ENCODE measurements at regions not wholly inside any gene's neighbourhood (a gene's known extent, or its start where the extent isn't known, plus 50 kb on each side); places are given as distances from the start of the nearest gene placed in this dataset.
A peak's percentile ranks its signal among the peaks of the same experiment; 100 is the strongest.

DNA sequence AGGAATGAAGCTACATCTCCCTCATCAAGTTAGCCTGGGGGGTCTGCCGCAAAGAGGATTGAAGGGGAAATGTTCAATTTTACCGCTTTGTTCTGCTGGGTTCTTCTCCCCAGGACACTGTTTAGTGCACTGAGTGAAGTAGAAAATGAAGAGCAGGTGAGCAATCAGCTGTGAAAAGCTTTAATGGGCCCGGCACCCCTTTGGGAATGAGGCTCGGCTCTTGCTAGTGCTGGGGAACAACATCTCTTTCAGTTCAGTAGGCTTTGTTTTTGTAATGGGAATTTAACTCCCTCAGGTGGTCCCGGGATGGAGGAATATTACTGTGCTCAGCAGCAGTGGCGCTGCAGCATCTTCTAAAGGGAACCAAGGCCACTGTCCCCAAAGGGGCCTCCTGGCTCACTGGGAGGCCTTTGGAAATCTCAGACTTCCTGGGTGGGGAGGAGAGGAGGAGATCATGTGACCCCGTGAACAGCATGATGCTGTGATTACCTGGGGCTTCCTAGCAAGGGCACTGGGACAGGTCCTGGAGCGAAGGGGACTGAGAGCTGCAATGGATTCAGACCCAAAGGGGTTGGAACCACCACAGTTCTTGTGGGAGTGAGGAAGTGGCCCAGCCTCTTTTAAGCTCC, 85.2 kb upstream of the MAX start:
- no peak for DNase-seq

GRCh38 chr14:65190312-65190711, 88.0 kb upstream of the MAX start:
- DNase-seq, result no peak

DNA sequence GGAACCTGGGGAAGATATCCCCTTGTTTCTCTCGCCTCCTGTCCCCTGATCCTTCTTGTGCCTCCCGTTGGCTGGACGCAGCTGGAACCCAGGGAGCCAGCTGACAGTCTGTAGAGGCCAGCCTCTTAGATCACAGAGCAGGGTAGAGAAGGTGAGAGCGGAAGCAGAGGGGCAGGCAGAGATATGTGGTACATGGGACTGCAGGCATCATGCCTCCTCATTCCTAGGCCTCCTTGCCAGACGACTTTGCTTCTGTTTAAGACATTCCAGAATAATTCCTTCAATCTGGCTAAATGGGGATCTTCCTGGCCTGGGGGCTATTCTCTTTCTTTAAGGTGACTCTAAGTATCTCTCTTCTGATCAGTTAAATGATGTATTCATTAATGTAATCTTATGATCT, 89.4 kb upstream of the MAX start:
- no peak for DNase-seq

GRCh38 chr14:65192686-65193085, 90.4 kb upstream of the MAX start:
- no peak for DNase-seq

- DNase-seq, result no peak
Measured at GRCh38 chr14:65193916-65194590, 91.7 kb upstream of the MAX start.

- DNase-seq, result no peak
Measured at GRCh38 chr14:65195042-65195719, 92.9 kb upstream of the MAX start.

GRCh38 chr14:65198346-65198745, 96.0 kb upstream of the MAX start:
- DNase-seq, result no peak

DNA sequence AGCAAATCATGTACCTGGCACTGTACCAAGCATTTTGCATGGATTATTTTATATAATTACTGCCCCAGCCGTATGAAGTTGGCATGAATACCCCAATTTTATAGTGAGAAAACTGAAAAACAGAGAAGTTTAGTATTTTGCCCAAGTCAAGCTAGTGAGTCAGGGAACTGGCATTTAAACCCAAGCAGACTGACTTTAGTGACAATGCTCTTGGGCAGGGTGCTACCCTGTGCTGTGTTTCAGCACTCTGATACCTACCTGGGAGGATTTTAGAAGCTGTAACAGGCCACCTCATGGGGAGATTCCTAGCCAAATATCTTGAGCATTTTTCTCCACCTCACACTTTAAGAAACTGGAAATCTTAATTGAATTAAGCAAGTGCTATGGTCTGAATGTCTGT, 98.1 kb upstream of the MAX start:
- no peak for DNase-seq

- DNase-seq, result no peak
Measured at GRCh38 chr14:65203574-65203973, 101.3 kb upstream of the MAX start.

GRCh38 chr14:65204056-65204455, 101.7 kb upstream of the MAX start:
- no peak for DNase-seq

DNA sequence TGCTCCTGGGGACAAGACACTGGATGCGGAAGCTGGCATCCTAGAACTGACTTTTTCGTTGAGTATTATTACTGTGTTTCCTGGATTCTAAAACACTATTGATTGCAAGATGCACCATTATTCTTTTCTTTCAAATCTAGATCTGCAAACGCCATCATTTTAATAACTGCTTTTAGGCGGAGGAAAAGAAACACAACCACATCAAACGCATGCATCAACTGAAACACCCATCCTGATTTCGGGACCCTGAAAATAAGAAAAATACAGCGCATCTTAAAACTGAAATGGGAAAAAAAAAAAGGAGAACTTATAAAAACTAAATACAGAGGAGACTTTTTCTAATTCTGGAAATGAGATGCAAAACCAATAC, 103.7 kb upstream of the MAX start:
- no peak for DNase-seq

- no peak for DNase-seq
Measured at GRCh38 chr14:65206448-65207096, 104.3 kb upstream of the MAX start.

GRCh38 chr14:65208548-65208947, 106.2 kb upstream of the MAX start:
- DNase-seq, result no peak

- no peak for DNase-seq
Measured at GRCh38 chr14:65210118-65210821, 108.0 kb upstream of the MAX start.

DNA sequence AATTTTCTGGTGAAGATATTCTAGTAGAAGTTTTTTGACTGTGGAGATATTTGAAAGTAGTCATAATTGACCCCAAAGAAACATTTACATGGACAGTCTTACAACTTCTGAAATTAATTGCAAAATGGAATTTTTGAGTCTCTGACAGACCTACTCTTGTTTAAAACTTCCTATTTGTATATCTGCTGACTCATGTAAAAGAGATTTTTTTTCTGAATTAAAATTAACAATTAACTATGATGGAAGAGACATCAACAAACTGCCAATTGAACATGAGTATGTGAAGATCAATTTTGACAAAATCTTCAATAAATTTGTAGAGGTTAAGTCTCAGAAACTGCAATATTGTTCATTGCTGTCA, 108.5 kb upstream of the MAX start:
- no peak for DNase-seq

- DNase-seq, result no peak
Measured at GRCh38 chr14:65211341-65211987, 109.1 kb upstream of the MAX start.

GRCh38 chr14:65213316-65213715, 111.0 kb upstream of the MAX start:
- DNase-seq, result no peak

GRCh38 chr14:65214741-65215140, 112.4 kb upstream of the MAX start:
- DNase-seq, result no peak

DNA sequence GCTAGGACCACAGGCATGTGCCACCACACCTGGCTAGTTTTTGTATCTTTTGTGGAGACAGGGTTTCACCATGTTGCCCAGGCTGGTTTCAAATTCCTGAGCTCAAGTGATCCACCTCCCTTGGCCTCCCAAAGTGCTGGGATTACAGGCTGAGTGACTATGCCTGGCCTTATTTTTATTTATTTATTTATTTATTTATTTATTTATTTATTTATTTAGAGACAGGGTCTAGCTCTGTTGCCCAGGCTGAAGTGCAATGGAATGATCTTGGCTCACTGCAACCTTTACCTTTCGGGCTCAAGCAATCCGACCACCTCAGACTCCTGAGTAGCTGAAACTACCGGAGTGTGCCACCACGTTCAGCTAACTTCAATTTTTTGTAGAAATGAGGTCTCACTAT, 117.0 kb upstream of the MAX start:
- no peak for DNase-seq

DNA sequence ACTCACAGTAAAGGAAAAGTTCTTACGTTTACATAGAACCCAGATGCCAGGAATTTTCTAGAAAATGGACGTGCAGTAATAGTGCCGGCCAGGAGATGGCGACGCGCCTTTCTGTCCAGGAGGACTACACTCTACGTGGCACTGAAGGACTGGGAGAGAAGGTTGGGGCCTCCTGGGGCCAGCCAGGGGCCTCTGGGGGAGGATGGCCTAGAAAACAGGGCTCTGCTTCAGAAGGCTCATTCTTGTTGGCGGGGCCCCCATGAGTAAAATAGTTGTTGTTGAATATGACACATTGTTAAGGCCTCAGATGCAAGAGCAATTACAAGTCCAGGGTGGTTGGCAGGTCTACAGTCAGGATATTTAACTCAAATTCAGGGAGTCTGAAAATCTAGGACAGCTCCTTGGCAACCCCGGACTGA, 120.1 kb upstream of the MAX start:
- peak; percentile 47 for DNase-seq

DNA sequence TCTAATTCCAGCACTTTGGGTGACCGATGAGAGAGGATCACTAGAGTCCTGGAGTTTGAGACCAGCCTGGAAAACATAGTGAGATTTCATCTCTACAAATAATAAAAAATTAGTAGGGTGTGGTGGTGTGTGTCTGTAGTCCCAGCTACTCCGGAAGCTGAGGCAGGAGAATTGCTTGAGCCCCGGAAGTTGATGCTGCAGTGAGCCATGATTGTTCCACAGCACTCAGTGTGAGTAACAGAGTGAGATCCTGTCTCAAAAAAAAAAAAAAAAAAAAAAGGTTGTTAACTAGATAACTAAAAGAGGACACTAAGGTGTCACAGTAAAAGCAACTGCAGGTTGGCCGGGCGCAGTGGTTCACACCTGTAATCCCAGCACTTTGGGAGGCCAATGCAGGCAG, 121.3 kb upstream of the MAX start:
- DNase-seq, result no peak

DNA sequence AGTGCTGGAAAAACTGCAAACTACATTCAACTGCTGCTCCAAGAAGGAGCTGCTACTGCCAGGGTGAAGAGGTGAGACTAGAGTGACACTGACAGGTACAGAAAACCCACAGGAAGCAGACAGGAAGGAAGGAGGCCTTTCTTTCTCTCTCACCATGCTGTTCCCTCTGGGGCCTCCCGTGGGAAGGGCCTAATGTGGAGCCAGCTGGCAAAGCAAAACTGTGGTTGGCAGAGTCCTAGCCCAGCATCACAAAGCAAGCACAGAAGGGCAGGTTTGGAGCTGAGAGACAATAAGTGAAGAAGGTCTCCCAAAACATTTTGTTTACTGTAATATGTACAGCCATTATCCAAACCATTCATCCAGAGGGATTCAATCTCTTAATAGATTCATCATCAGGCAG, 122.5 kb upstream of the MAX start:
- DNase-seq, result no peak

Data from kidney glomerular epithelial cell (primary cell).